Parathyroid adenoma (tissue), 2 donors: ENCODE measurements at regions not wholly inside any gene's neighbourhood (a gene's known extent, or its start where the extent isn't known, plus 50 kb on each side); places are given as distances from the start of the nearest gene placed in this dataset.

Experiments used
- H2AFZ ChIP-seq: fragments of 300-600 bp; sonication (generic); one replicate; pipeline ENCODE4 v1.7.0; 2017; ENCODE audit warnings: antibody characterized with exemption, mild to moderate bottlenecking
- H3K27ac ChIP-seq: fragments of 300-600 bp; sonication (generic); one replicate; pipeline ENCODE4 v1.7.0; 2017
- H3K27me3 ChIP-seq: fragments of 300-600 bp; sonication (generic); one replicate; pipeline ENCODE4 v1.7.0; 2017; ENCODE audit warnings: low read length; ENCODE audit not compliant: control insufficient read depth, insufficient read depth
- H3K36me3 ChIP-seq: fragments of 300-600 bp; sonication (generic); one replicate; pipeline ENCODE4 v1.7.0; 2017; ENCODE audit warnings: low read length; ENCODE audit not compliant: control insufficient read depth, insufficient read depth
- H3K4me1 ChIP-seq: fragments of 300-600 bp; sonication (generic); one replicate; pipeline ENCODE4 v1.7.0; 2017; ENCODE audit warnings: control low read depth
- H3K4me2 ChIP-seq: fragments of 300-600 bp; sonication (generic); one replicate; pipeline ENCODE4 v1.7.0; 2017; ENCODE audit warnings: low read length
- H3K4me3 ChIP-seq: fragments of 300-600 bp; sonication (generic); one replicate; pipeline ENCODE4 v1.7.0; 2017; ENCODE audit warnings: low read depth, low read length
- H3K79me2 ChIP-seq: fragments of 300-600 bp; sonication (generic); one replicate; pipeline ENCODE4 v1.7.0; 2017; ENCODE audit warnings: control low read depth
- H3K9ac ChIP-seq: fragments of 300-600 bp; sonication (generic); one replicate; pipeline ENCODE4 v1.7.0; 2017; ENCODE audit warnings: mild to moderate bottlenecking
- H3K9me3 ChIP-seq: fragments of 300-600 bp; sonication (generic); one replicate; pipeline ENCODE4 v1.7.0; 2017; ENCODE audit warnings: low read length; ENCODE audit not compliant: control insufficient read depth
- CTCF ChIP-seq: fragments of 300-600 bp; sonication (generic); IDR thresholded peaks from one replicate; pipeline ENCODE4 v1.7.0; 2017; ENCODE audit warnings: antibody characterized with exemption, mild to moderate bottlenecking
- donor health status: primary hyperparathyroidism.

DNA sequence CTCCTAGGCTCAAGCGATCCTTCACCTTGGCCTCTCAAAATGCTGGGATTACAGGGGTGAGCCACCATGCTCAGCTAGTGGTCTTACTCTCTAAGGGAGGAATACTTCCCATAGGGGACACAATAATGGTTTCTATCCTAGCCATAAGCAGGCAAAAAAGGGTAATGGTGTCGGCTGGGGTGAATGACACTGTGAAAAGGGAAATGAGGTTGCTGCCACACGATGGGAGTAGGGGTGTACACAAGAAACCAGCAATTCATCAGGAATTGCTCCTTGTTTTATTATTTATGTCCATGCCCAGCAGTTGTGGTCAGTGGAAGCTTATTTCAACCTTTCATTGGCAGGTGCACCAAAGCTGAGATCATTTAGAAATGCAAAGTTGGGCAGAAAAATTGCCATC is 70.3 kb upstream of the ZFR start:
- Histone ChIP-seq H2AFZ (no peak overlapping the region), H3K9ac (no peak overlapping the region), H3K4me3 (no peak overlapping the region), H3K4me2 (no peak overlapping the region), H3K27me3 (no peaks in the 10 kb centered on the region), H3K4me1 (no peaks in the 10 kb centered on the region), H3K27ac (no peak overlapping the region), H3K36me3 (no peaks in the 10 kb centered on the region), H3K9me3 (no peaks in the 10 kb centered on the region), H3K79me2 (no peaks in the 10 kb centered on the region)
- TF ChIP-seq CTCF = no peak

GRCh38 chr5:32512926-32513325 is 68.4 kb upstream of the ZFR start:
- no peak overlapping the region for H3K4me2 ChIP-seq
- H3K79me2 ChIP-seq = no peaks in the 10 kb centered on the region
- no peak for TF ChIP-seq CTCF
- H2AFZ ChIP-seq = no peak overlapping the region
- no peaks in the 10 kb centered on the region for H3K4me1 ChIP-seq
- H3K36me3 ChIP-seq = no peaks in the 10 kb centered on the region
- no peak overlapping the region for H3K4me3 ChIP-seq
- no peak overlapping the region for H3K27ac ChIP-seq
- no peaks in the 10 kb centered on the region for H3K27me3 ChIP-seq
- H3K9me3 ChIP-seq = no peaks in the 10 kb centered on the region
- no peak overlapping the region for H3K9ac ChIP-seq

GRCh38 chr5:32511776-32512374 is 67.3 kb upstream of the ZFR start:
- Histone ChIP-seq H3K9ac (no peak overlapping the region), H3K27ac (no peak overlapping the region), H2AFZ (peak overlapping the region; percentile 17), H3K27me3 (no peaks in the 10 kb centered on the region), H3K4me3 (no peak overlapping the region), H3K4me1 (no peaks in the 10 kb centered on the region), H3K79me2 (no peaks in the 10 kb centered on the region), H3K9me3 (no peaks in the 10 kb centered on the region), H3K4me2 (no peak overlapping the region), H3K36me3 (no peaks in the 10 kb centered on the region)
- TF ChIP-seq CTCF = no peak

DNA sequence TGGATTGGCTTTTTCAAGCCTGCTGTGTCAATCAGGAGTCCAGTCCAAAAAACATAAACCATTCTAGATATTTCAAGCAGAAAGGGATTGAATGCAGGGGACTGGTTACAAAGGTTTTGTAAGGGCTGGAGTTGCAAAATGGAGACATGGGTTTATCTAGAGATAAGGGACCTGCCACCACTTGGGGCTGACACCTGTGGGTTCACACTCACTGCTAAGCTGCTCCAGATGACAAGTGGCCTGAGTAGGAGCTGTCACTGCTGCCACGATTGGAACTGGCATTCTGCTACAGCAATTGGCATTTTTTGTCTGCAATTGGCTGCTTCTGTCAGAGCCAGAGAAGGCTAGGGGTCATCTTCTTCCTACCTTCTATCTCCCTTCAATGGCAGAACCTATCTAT is 66.3 kb upstream of the ZFR start:
- Histone ChIP-seq H2AFZ (no peak overlapping the region), H3K79me2 (no peaks in the 10 kb centered on the region), H3K36me3 (no peaks in the 10 kb centered on the region), H3K4me1 (no peaks in the 10 kb centered on the region), H3K27ac (no peak overlapping the region), H3K27me3 (no peaks in the 10 kb centered on the region), H3K9ac (no peak overlapping the region), H3K9me3 (no peaks in the 10 kb centered on the region), H3K4me2 (no peak overlapping the region), H3K4me3 (no peak overlapping the region)
- no peak for TF ChIP-seq CTCF
